Sigmoid colon (tissue), 6 donors: ENCODE measurements at regions not wholly inside any gene's neighbourhood (a gene's known extent, or its start where the extent isn't known, plus 50 kb on each side); places are given as distances from the start of the nearest gene placed in this dataset.
"Not testable (repeated sequence)": the region's sequence is repeated elsewhere in the genome, so short reads cannot be mapped to it uniquely, and the experiment has no call there.

Experiments
- DNase-seq: peaks from one replicate; pipeline ENCODE4 v3.0.0-alpha.2; 2019
- H3K27ac ChIP-seq, 4 donors: fragments of 200-600 bp; sonication (generic); one replicate each; pipeline ENCODE4 v1.5.1; 2016 to 2019; ENCODE audit warnings: mild to moderate bottlenecking in 1 of 4
- H3K27me3 ChIP-seq, 3 donors: fragments of 200-600 bp; sonication (generic); one replicate each; pipeline ENCODE4 v1.5.1; 2019; ENCODE audit warnings: mild to moderate bottlenecking in 1 of 3
- H3K36me3 ChIP-seq, 4 donors: fragments of 200-600 bp; sonication (generic); one replicate each; pipeline ENCODE4 v1.5.1; 2016 to 2019
- H3K4me1 ChIP-seq, 4 donors: fragments of 200-600 bp; sonication (generic); one replicate each; pipeline ENCODE4 v1.5.1; 2017 to 2019
- H3K4me3 ChIP-seq, 4 donors: fragments of 200-600 bp; sonication (generic); one replicate each; pipeline ENCODE4 v1.5.1; 2017 to 2019; ENCODE audit warnings: mild to moderate bottlenecking in 2 of 4, moderate library complexity in 1 of 4
- H3K9me3 ChIP-seq, 4 donors: fragments of 200-600 bp in 3 of 4; sonication (generic) in 3 of 4; one replicate each; pipeline versions ENCODE4 v1.5.1 to v1.6.1; 2013 to 2019
- CTCF ChIP-seq, 4 experiments: fragments of 450-650 bp in 3 of 4; fragments of 200-600 bp in 1 of 4; IDR thresholded peaks; one replicate each; pipeline ENCODE4 v1.5.1; 2016 to 2019; ENCODE audit warnings: antibody characterized with exemption in 4 of 4, mild to moderate bottlenecking in 3 of 4, moderate library complexity in 2 of 4
- EP300 ChIP-seq, 4 donors: sonication (generic); formaldehyde crosslinking; IDR thresholded peaks; one replicate each; pipeline ENCODE4 v1.6.1; 2017; ENCODE audit warnings: antibody characterized with exemption in 4 of 4
- POLR2A ChIP-seq, 2 donors: fragments of 450-650 bp; IDR thresholded peaks; one replicate each; pipeline ENCODE4 v1.6.1; 2016; ENCODE audit warnings: antibody characterized with exemption in 2 of 2, mild to moderate bottlenecking in 2 of 2, moderate library complexity in 2 of 2
- POLR2AphosphoS5 ChIP-seq, 4 donors: sonication (generic); formaldehyde crosslinking; IDR thresholded peaks; one replicate each; pipeline ENCODE4 v1.6.1; 2017; ENCODE audit warnings: antibody characterized with exemption in 4 of 4
- WGBS, 2 donors: extraction: QIAGEN DNeasy Blood & Tissue Kit; methylation state at CpG; one replicate each; pipeline ENCODE4 v1.1.7; 2013; 5-methylcytosine and 5-hydroxymethylcytosine counted together
- intact Hi-C: fragments of 100-400 bp; cut with DNase I; formaldehyde crosslinking; loops from one replicate; pipeline ENCODE4 v1.15.1; 2023
- donor health status: healthy with polysubstance abuse.
- donor health status: healthy.

DNA sequence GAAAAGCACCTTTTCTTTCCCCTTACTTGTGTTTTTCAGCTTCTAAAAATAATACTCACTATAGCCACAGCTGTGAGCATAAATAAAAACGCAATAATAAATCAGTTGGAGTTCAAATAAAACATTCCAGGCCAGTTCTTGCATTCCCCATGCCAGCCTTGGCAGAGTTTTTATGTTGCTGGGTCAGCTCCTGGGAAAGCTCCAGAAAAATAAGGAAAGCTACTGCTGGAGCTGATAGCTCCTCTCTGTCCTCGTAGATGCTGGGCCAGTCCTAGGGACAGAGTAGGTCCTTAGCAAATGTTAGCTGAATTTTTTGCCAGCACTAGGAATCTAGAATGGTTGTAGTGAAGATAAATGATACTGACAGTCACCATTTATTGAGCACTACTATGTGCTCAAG is 389.0 kb upstream of the SYNCRIP start:
- H3K27me3 ChIP-seq: no peaks in the 10 kb centered on the region
- intact Hi-C loops: no loop called here
- peaks cover 0 to 13% (median 7%) of the 10 kb centered on the region in 4 donors for H3K4me1 ChIP-seq
- peak in 1 of 4 donors; percentile 18 for TF ChIP-seq POLR2AphosphoS5 (IDR thresholded peaks at IDR 0.05)
- no peak for TF ChIP-seq POLR2A (IDR thresholded peaks at IDR 0.05)
- TF ChIP-seq CTCF (IDR thresholded peaks at IDR 0.05): no peak
- no peak for TF ChIP-seq EP300 (IDR thresholded peaks at IDR 0.05)
- no peak overlapping the region for H3K4me3 ChIP-seq
- DNase-seq: no peak
- H3K9me3 ChIP-seq: no peaks in the 10 kb centered on the region
- H3K36me3 ChIP-seq: no peaks in the 10 kb centered on the region
- WGBS, 2 donors: 53 to 68% methylated on average over 2 of the region's 2 CpGs
- H3K27ac ChIP-seq: no peak overlapping the region

GRCh38 chr6:86030875-86031274 is 388.2 kb upstream of the SYNCRIP start:
- TF ChIP-seq POLR2A (IDR thresholded peaks at IDR 0.05): no peak
- no peak for TF ChIP-seq EP300 (IDR thresholded peaks at IDR 0.05)
- no peak for TF ChIP-seq POLR2AphosphoS5 (IDR thresholded peaks at IDR 0.05)
- no peak for TF ChIP-seq CTCF (IDR thresholded peaks at IDR 0.05)
- WGBS, 2 donors: 53 to 75% methylated on average over 3 of the region's 3 CpGs
- Histone ChIP-seq H3K27ac (no peak overlapping the region), H3K27me3 (no peaks in the 10 kb centered on the region), H3K36me3 (no peaks in the 10 kb centered on the region), H3K9me3 (no peaks in the 10 kb centered on the region), H3K4me1 (peaks cover 0 to 13% (median 7%) of the 10 kb centered on the region in 4 donors), H3K4me3 (no peak overlapping the region)
- no peak for DNase-seq
- intact Hi-C loops: no loop called here

GRCh38 chr6:86028776-86029175 is 386.1 kb upstream of the SYNCRIP start:
- no peaks in the 10 kb centered on the region for H3K36me3 ChIP-seq
- no peaks in the 10 kb centered on the region for H3K9me3 ChIP-seq
- H3K27ac ChIP-seq: no peak overlapping the region
- TF ChIP-seq CTCF (IDR thresholded peaks at IDR 0.05): no peak
- no peak for TF ChIP-seq EP300 (IDR thresholded peaks at IDR 0.05)
- TF ChIP-seq POLR2A (IDR thresholded peaks at IDR 0.05): no peak
- no peak for TF ChIP-seq POLR2AphosphoS5 (IDR thresholded peaks at IDR 0.05)
- H3K4me1 ChIP-seq: peaks cover 0 to 13% (median 7%) of the 10 kb centered on the region in 4 donors
- DNase-seq: no peak
- no peaks in the 10 kb centered on the region for H3K27me3 ChIP-seq
- intact Hi-C loops: no loop called here
- H3K4me3 ChIP-seq: no peak overlapping the region

GRCh38 chr6:86026890-86027289 is 384.2 kb upstream of the SYNCRIP start:
- H3K9me3 ChIP-seq, DNase-seq, H3K4me3 ChIP-seq, H3K27ac ChIP-seq, H3K36me3 ChIP-seq, intact Hi-C loops, H3K4me1 ChIP-seq, H3K27me3 ChIP-seq: not testable (repeated sequence)
- 59 to 68% methylated on average over 10 of the region's 10 CpGs for WGBS, 2 donors

GRCh38 chr6:86017236-86017635 is 374.6 kb upstream of the SYNCRIP start:
- TF ChIP-seq EP300 (IDR thresholded peaks at IDR 0.05): no peak
- no peak for TF ChIP-seq POLR2AphosphoS5 (IDR thresholded peaks at IDR 0.05)
- no peak for TF ChIP-seq POLR2A (IDR thresholded peaks at IDR 0.05)
- no peak for TF ChIP-seq CTCF (IDR thresholded peaks at IDR 0.05)
- no peaks in the 10 kb centered on the region for H3K27me3 ChIP-seq
- H3K4me3 ChIP-seq: no peak overlapping the region
- H3K36me3 ChIP-seq: no peaks in the 10 kb centered on the region
- WGBS, 2 donors: 79 to 83% methylated on average over 1 of the region's 1 CpG
- intact Hi-C loops: no loop called here
- no peaks in the 10 kb centered on the region for H3K4me1 ChIP-seq
- H3K27ac ChIP-seq: no peak overlapping the region
- no peaks in the 10 kb centered on the region for H3K9me3 ChIP-seq
- DNase-seq: no peak
